Esophagus squamous epithelium (tissue), 5 donors: ENCODE measurements at regions not wholly inside any gene's neighbourhood (a gene's known extent, or its start where the extent isn't known, plus 50 kb on each side); places are given as distances from the start of the nearest gene placed in this dataset.

ENCODE experiments used
- DNase-seq: peaks from one replicate; lab custom pipeline; 2025; lab: John Stamatoyannopoulos, UW
- H3K27ac ChIP-seq, 4 donors: fragments of 200-600 bp; sonication (generic); one replicate each; pipeline ENCODE4 v1.5.1; 2016 to 2019; ENCODE audit warnings: mild to moderate bottlenecking in 1 of 4
- H3K27me3 ChIP-seq, 4 donors: fragments of 200-600 bp; sonication (generic); 1 replicate in 3 of 4; 2 replicates in 1 of 4; pipeline versions ENCODE4 v1.5.1 to v1.6.0; 2017 to 2021; ENCODE audit warnings: antibody characterized with exemption in 1 of 4
- H3K36me3 ChIP-seq, 3 donors: fragments of 200-600 bp; sonication (generic); one replicate each; pipeline ENCODE4 v1.5.1; 2016 to 2019
- H3K4me1 ChIP-seq, 3 donors: fragments of 200-600 bp; sonication (generic); one replicate each; pipeline ENCODE4 v1.5.1; 2017 to 2019
- H3K4me3 ChIP-seq, 4 donors: fragments of 200-600 bp; sonication (generic); 1 replicate in 3 of 4; 2 replicates in 1 of 4; pipeline ENCODE4 v1.5.1; 2016 to 2019; ENCODE audit warnings: mild to moderate bottlenecking in 2 of 4, moderate library complexity in 1 of 4
- H3K9me3 ChIP-seq, 3 donors: fragments of 200-600 bp; sonication (generic); one replicate each; pipeline ENCODE4 v1.5.1; 2016 to 2019
- CTCF ChIP-seq, 6 experiments: fragments of 450-650 bp in 4 of 6; fragments of 200-600 bp in 2 of 6; sonication (generic) in 2 of 6; IDR thresholded peaks; one replicate each; pipeline ENCODE4 v1.5.1; 2016 to 2019; ENCODE audit warnings: antibody characterized with exemption in 6 of 6, mild to moderate bottlenecking in 4 of 6, moderate library complexity in 4 of 6
- POLR2A ChIP-seq, 4 donors: fragments of 450-650 bp; IDR thresholded peaks; one replicate each; pipeline ENCODE4 v1.6.1; 2017; ENCODE audit warnings: antibody characterized with exemption in 4 of 4, mild to moderate bottlenecking in 4 of 4, moderate library complexity in 3 of 4
- WGBS, 2 donors: methylation state at CpG; one replicate each; pipeline ENCODE4 v1.1.5; 2018; 5-methylcytosine and 5-hydroxymethylcytosine counted together
- intact Hi-C: fragments of 100-400 bp; cut with DNase I; formaldehyde crosslinking; loops from one replicate; pipeline ENCODE4 v1.15.0; 2022
- donor health status: DM: yes; HTN: yes; CAD: no.

GRCh38 chr2:9126540-9126939, 80.1 kb upstream of the ASAP2 start:
- H3K36me3 ChIP-seq = no peaks in the 10 kb centered on the region
- DNase-seq = no peak
- H3K4me1 ChIP-seq = no peaks in the 10 kb centered on the region
- no peak overlapping the region for H3K4me3 ChIP-seq
- H3K27ac ChIP-seq = no peak overlapping the region
- TF ChIP-seq CTCF (IDR thresholded peaks at IDR 0.05) (no peak), POLR2A (IDR thresholded peaks at IDR 0.05) (no peak)
- WGBS, 2 donors = 94 to 100% methylated on average over 3 of the region's 3 CpGs
- H3K9me3 ChIP-seq = no peaks in the 10 kb centered on the region
- no peaks in the 10 kb centered on the region for H3K27me3 ChIP-seq
- intact Hi-C loops = no loop called here

- Histone ChIP-seq H3K36me3 (no peaks in the 10 kb centered on the region), H3K4me3 (no peak overlapping the region), H3K27ac (no peak overlapping the region), H3K4me1 (no peaks in the 10 kb centered on the region), H3K27me3 (no peaks in the 10 kb centered on the region), H3K9me3 (no peaks in the 10 kb centered on the region)
- intact Hi-C loops = no loop called here
- no peak for TF ChIP-seq CTCF (IDR thresholded peaks at IDR 0.05)
- 71 to 80% methylated on average over 13 to 14 of the region's 14 CpGs for WGBS, 2 donors
- DNase-seq = no peak
Measured at GRCh38 chr2:9124231-9124741, 82.3 kb upstream of the ASAP2 start.

GRCh38 chr2:9123069-9123468, 83.5 kb upstream of the ASAP2 start:
- no peak for DNase-seq
- H3K4me1 ChIP-seq = no peaks in the 10 kb centered on the region
- H3K27ac ChIP-seq = no peak overlapping the region
- H3K9me3 ChIP-seq = no peaks in the 10 kb centered on the region
- no peak overlapping the region for H3K4me3 ChIP-seq
- WGBS, 2 donors = 70 to 82% methylated on average over 2 to 4 of the region's 5 CpGs
- H3K27me3 ChIP-seq = no peaks in the 10 kb centered on the region
- intact Hi-C loops = no loop called here
- TF ChIP-seq POLR2A (IDR thresholded peaks at IDR 0.05) (no peak), CTCF (IDR thresholded peaks at IDR 0.05) (no peak)
- no peaks in the 10 kb centered on the region for H3K36me3 ChIP-seq

- Histone ChIP-seq H3K36me3 (no peaks in the 10 kb centered on the region), H3K4me1 (no peaks in the 10 kb centered on the region), H3K9me3 (no peaks in the 10 kb centered on the region), H3K4me3 (no peak overlapping the region), H3K27me3 (no peaks in the 10 kb centered on the region), H3K27ac (no peak overlapping the region)
- no peak for DNase-seq
- no peak for TF ChIP-seq POLR2A (IDR thresholded peaks at IDR 0.05)
- TF ChIP-seq CTCF (IDR thresholded peaks at IDR 0.05) = no peak
- 87 to 89% methylated on average over 8 of the region's 8 CpGs for WGBS, 2 donors
- intact Hi-C loops = no loop called here
Measured at GRCh38 chr2:9122367-9122766, 84.2 kb upstream of the ASAP2 start.

- H3K27ac ChIP-seq = no peak overlapping the region
- H3K27me3 ChIP-seq = no peaks in the 10 kb centered on the region
- DNase-seq = no peak
- no peaks in the 10 kb centered on the region for H3K4me1 ChIP-seq
- H3K36me3 ChIP-seq = no peaks in the 10 kb centered on the region
- WGBS, 2 donors = 68 to 77% methylated on average over 5 to 7 of the region's 11 CpGs
- intact Hi-C loops = no loop called here
- H3K9me3 ChIP-seq = no peaks in the 10 kb centered on the region
- no peak overlapping the region for H3K4me3 ChIP-seq
- TF ChIP-seq POLR2A (IDR thresholded peaks at IDR 0.05) (no peak), CTCF (IDR thresholded peaks at IDR 0.05) (no peak)
Measured at GRCh38 chr2:9118383-9118960, 88.1 kb upstream of the ASAP2 start.
